HG03342 (cell line): ENCODE measurements at regions not wholly inside any gene's neighbourhood (a gene's known extent, or its start where the extent isn't known, plus 50 kb on each side); places are given as distances from the start of the nearest gene placed in this dataset.
"Not testable (repeated sequence)": the region's sequence is repeated elsewhere in the genome, so short reads cannot be mapped to it uniquely, and the experiment has no call there.

Source experiments
- ATAC-seq: cut with Tn5 transposase; IDR thresholded peaks from one replicate; pipeline ENCODE4 v1.9.1; 2021; ENCODE audit warnings: mild to moderate bottlenecking, moderate library complexity; ENCODE audit not compliant: unreplicated experiment

- ATAC-seq: no peak
Observed at GRCh38 chr1:227417756-227418480, 99.6 kb upstream of the CDC42BPA start.

- no peak for ATAC-seq
Observed at GRCh38 chr1:227416156-227416830, 98.0 kb upstream of the CDC42BPA start.

- no peak for ATAC-seq
Observed at GRCh38 chr1:227415115-227415790, 97.0 kb upstream of the CDC42BPA start.

GRCh38 chr1:227411066-227411465, 92.8 kb upstream of the CDC42BPA start:
- no peak for ATAC-seq

GRCh38 chr1:227406332-227406731, 88.0 kb upstream of the CDC42BPA start:
- ATAC-seq: not testable (repeated sequence)

- no peak for ATAC-seq
Observed at GRCh38 chr1:227403535-227403934, 85.2 kb upstream of the CDC42BPA start.

- no peak for ATAC-seq
Observed at GRCh38 chr1:227401562-227402342, 83.5 kb upstream of the CDC42BPA start.

GRCh38 chr1:227399152-227399730, 80.9 kb upstream of the CDC42BPA start:
- ATAC-seq: no peak

GRCh38 chr1:227397354-227397978, 79.2 kb upstream of the CDC42BPA start:
- ATAC-seq: no peak

- no peak for ATAC-seq
Observed at GRCh38 chr1:227396539-227397353, 78.5 kb upstream of the CDC42BPA start.

GRCh38 chr1:227395426-227396028, 77.2 kb upstream of the CDC42BPA start:
- ATAC-seq: no peak

- ATAC-seq: no peak
Observed at GRCh38 chr1:227392984-227393764, 74.9 kb upstream of the CDC42BPA start.

GRCh38 chr1:227391879-227392278, 73.6 kb upstream of the CDC42BPA start:
- no peak for ATAC-seq

- no peak for ATAC-seq
Observed at GRCh38 chr1:227391211-227391610, 72.9 kb upstream of the CDC42BPA start.

GRCh38 chr1:227390525-227390924, 72.2 kb upstream of the CDC42BPA start:
- no peak for ATAC-seq

- no peak for ATAC-seq
Observed at GRCh38 chr1:227388214-227389168, 70.2 kb upstream of the CDC42BPA start.

GRCh38 chr1:227379555-227379892, 61.2 kb upstream of the CDC42BPA start:
- ATAC-seq: no peak
